ENCODE measurements at regions not wholly inside any gene's neighbourhood (a gene's known extent, or its start where the extent isn't known, plus 50 kb on each side); places are given as distances from the start of the nearest gene placed in this dataset.
"Not testable (repeated sequence)": the region's sequence is repeated elsewhere in the genome, so short reads cannot be mapped to it uniquely, and the experiment has no call there.

DNA sequence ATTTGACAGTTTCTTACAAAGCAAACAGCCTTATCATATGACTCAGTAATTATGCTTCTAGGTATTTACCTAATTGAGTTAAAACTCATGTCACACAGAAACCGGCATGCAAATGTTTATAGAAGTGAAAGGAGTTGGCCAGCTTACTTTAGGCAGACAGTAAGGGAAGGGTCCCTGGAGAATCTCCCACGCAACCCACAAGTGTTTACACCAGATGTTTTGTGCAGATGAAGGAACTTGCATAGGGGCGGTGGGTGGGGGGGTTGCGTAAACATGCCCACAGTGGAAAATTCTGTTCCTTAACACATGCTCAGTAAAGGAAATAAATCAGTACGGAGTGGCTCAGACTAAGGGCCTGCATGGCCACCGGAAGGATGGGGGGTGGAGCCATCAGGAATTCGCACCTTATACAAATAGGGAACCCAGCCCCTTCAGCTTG, 330.5 kb upstream of the AADAT start:
- no peak for DNase-seq (ENCODE audit: low read depth in 2 of 2)

DNA sequence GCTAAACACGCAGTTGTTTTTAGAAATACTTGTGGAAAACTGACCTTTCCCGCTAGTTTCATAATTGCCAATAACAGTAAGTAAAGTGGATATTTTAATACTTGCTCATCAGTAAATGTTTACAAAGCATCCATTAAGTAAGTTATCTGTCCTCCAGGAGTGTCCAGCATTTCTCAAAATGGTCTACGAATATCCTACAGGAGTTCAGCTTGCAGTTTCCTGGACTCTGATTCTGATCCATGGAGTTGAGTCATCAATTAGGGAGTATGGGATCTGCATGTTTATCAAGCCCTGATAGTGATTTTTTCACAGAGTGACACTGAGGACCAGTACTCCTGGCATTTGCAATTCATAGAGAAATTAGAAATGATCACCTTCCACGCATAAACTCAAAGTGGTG, 325.2 kb upstream of the AADAT start:
- no peak for DNase-seq (ENCODE audit: low read depth in 2 of 2)

DNA sequence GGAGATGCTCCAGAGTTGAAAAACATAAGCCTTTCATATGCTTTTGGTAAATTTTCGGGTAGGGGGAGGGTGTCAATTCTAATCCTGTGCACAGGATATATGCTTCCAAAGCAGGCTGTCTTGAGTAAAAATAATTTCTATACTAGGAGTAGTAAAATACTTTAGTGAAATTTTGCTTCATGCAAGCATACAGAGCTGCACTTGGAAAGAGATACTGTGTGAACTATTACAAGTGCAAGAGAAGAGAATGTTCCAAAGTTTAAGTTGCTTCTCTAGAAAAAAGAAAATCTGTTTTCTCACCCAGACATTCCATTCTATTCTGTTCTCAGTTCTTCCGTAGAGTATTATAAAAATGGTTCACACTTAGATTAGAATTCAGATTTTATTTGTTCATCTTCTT, 324.6 kb upstream of the AADAT start:
- no peak for DNase-seq (ENCODE audit: low read depth in 2 of 2)

DNA sequence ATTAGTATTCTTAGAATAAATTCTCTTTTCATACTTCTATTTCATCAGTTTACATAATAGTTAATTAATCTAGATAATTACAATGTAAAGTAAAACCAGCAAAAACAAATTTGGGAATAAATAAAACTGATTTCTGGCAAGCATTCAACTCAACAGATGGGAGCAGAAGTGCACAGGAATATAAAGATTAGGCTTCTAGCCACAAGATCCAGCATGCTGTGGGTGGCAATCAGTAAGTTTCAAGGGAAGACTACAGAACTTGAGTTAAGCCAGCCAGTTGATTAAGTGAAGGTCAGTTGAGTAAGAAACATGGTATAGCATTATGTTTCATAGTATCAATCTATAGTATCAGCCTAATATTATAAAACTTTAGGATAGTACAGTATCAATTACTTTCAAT, 324.2 kb upstream of the AADAT start:
- no peak for DNase-seq (ENCODE audit: low read depth in 2 of 2)

DNA sequence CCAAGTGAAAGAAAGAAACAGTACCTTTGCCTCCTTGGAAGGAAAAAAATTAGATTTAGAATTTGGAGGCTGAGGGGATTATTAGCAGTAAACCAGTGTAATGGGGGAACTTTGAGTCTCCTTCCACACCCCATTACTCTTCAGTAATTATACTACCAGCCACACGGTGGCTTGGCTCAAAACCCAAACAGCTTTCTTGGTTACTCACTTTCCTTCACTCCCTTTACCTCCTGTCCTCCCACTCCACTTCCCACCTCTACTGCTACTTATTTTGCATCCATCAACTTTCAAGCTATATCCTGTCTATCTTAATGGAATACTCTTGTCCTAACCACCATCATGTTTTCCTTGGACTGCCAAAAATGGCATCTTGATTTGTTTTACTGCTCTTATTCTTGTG, 310.6 kb upstream of the AADAT start:
- DNase-seq (ENCODE audit: low read depth in 2 of 2) = no peak

DNA sequence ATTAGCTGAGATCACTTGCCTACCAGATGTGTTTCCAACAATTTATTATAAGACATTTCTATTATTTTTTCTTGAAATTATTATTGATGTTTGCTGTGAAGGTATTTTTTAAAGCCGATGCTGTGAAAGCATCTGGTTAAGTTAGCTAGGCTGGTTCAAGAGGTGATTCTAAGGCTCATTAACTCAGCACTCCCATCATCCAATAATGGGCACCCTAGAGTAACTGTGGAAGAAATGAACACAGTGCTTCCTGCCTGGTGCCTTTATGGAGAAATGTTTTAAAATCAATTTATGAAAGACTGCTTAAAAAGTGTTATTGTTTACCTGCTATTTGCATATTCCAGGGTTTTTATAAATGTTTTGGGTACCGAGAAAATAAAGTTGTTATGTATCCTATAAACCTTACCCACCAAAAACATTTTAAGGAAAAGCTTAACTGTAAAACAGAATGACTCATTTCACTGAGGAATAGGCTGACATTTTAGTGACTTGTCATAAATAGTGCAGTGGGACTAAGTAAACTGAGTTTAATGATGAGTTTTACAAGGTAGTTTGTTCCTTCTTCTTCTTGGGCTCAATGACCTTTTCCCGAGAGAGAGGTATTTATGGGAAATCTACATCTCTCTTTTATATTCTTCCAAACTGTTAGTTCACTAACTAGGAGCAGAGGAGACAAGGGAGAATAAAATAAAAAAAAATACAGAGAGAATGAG, 310.0 kb upstream of the AADAT start:
- no peak for DNase-seq (ENCODE audit: low read depth in 2 of 2)

DNA sequence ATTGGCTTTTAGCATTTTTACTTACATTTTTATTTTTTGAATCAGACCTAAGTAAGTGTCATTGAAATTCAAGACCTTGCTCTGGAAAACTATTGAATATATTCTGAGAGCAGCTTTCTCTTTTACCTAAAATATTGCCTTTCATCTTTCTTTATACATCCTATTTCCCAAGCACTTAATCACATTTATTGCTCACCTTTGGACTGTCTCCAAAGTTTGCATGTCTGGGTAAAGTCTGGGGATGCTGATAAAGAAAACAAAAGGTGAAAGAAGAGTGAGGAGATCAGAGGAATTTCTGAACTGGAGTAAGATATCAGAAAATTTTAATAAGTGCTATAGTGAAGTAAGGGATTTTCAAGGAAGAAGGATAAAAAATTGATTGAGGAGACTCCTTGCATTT, 308.5 kb upstream of the AADAT start:
- no peak for DNase-seq (ENCODE audit: low read depth in 2 of 2)

DNA sequence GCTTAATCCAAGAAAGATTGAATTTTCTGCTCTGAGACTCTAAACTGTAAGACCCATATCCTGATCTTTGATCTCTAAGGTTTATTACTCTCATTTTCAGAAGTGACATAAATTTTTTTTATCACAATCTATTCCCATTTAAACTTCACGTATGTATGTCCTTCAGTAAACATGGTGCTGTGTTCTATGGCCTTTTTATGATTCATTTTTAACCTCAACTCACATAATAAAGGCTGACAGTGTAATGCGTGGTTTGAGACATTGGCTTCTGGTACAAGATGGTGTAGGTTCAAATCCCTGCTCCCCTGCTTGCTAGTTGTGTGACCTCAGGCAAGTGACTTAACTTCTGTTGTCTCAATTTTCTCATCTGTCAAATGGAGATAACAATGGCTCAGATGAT, 306.0 kb upstream of the AADAT start:
- no peak for DNase-seq (ENCODE audit: low read depth in 2 of 2)

DNA sequence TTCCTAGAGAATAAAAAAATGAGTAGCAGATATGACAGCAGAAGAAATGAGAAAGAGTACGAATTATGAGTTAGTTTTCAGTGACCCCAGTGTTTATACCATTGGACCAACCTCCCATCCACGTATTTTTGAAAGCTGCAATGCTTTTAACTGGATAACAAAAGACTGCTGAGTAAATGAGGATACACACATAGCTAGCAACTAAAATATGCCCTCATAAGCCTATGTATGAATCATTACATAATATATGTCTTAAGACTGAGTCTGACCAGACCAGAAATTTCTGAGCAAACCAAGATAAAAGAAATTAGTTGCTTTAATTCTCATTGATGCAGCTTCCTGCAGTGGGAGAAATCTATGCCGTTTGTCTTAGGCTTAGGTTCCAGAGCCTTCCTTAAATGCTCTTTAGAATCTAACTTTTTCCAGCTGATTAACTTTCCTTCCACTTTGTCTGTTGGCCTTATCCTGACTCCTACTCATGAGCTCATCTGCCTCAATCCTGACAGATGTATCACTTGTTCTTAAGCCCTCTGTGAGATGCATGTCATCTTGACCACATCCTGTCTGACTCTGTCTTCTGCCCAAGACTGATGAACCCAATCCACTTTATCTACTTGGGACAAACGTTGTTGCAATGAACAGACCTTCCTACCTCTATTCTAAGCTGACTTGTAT, 301.4 kb upstream of the AADAT start:
- no peak for DNase-seq (ENCODE audit: low read depth in 2 of 2)

DNA sequence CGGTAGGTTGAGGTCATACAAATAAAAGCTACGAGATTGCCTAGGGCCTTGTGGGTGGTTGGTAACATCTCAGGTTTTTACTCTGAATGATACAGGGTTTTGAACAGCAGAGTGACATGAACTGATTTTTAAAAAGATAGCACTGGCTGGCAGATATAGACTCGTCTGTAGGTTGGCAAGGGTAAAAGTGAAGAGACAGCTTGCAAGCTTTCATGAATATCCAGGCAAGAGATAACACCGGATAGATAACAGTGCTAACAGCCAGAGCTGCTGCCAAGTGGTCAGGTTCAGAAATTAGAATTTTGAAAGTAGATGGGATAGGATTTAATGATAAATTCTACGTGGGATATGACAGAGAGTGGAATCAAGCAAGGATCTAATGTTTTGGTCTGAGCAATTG, 299.7 kb upstream of the AADAT start:
- no peak for DNase-seq (ENCODE audit: low read depth in 2 of 2)

DNA sequence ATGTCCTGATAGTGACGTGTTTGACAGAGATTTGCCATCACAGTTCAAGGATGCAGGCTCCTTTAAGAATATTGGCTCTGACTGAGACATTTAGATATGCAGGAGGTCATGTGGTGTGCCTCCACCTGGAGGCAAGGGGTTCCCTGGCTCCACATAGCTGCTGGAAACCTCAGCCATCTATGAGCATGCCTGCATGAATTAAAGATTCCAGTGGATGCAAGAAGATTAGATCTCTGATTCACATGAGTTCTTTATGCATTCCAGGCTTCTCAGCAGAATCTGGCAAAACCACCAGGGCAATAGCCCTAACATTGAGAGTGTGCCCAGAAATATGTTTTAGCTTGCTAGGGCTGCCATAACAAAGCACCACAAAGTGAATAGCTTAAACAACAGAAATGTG, 298.5 kb upstream of the AADAT start:
- no peak for DNase-seq (ENCODE audit: low read depth in 2 of 2)

DNA sequence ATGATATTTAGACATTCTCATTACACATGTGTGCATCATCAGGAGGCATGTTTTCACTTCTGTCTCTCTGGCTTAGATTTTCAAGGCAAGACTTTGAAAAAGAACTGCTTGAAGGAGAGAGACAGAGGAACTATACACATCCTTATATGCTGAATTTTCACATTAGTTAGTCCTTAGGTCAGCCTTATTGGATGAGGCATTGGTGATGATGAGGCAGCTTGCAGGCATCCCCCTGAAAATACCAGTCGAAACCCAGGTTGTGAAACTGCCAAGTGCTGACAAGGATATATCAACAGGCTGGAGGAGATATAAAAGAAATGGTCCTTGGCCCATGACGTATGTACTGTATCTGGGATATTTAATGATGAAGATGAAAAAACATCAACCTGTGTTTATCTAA, 297.2 kb upstream of the AADAT start:
- DNase-seq (ENCODE audit: low read depth in 2 of 2) = no peak

DNA sequence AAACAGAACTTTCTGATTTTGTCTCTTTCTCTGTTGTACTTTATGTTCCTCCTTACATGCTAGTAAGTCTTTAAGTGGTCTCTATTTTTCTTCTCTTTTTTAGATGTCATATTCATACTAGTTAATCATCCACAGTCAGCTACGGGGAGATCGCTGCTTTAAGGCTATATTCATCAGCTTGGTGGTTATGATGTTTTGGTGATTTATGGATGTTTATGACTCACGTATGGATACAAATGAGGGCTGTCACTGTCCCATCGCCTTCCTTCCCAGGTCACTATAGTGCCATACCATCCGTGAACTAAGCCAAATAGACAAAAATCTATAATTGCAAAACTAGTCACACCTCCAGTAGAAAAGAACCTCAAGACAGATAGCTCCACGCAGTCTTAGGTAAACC, 296.8 kb upstream of the AADAT start:
- no peak for DNase-seq (ENCODE audit: low read depth in 2 of 2)

DNA sequence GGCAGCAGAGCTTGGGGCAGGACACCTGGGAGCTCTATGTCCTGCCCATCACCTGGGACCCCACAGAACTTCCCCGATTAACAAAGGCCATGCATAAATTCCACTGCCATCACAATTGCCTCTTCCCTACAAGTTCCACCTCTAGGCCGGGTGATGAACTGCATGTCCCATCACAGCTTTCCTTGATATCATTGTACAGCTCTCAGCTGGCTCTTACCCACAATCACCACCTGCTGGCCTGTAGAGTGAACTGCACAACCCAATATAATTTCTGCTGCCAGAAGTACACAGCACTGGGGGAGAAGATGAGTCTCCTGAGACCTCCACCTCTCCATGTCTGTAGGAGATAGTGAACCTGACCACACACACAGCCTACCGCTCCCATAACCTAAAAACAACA, 285.0 kb upstream of the AADAT start:
- DNase-seq (ENCODE audit: low read depth in 2 of 2) = no peak

DNA sequence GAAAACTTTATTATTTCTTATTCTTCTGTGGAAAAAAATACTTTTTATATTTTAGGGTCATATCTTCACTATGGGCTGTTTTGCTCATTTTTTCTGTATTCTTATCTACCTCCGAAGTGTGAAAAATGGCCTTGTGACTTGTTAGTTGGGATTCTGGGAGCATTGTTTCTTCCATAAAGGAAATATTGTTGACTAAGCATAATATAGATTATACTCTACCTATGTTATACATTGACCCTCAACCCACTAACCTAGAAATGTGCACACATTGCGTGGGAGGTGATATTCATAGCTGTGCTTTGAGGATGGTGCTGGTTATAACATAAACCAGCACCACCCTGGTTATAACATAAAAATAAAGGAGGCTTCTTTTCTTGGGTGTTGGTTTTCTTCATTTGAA, 259.2 kb upstream of the AADAT start:
- DNase-seq (ENCODE audit: low read depth in 2 of 2) = no peak

DNA sequence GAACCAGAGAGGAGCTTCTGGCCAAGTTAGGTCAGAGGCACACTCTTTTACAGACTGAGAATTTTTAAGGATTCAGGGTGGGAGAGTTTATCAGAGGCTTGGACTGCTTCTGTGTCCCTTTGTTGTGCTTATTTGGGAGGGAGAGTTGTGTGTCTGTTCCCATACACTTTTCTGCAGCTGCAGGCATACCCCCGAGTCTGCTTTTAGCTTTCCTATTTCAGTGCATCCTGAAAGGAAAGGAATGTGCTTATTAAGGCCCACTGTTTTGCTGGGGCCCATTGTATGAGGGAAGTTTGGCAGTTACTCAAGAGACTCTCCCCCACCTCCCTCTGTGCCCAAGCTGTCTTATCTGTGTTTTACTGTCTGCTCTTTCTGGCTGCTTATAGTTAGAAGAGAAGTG, 257.4 kb upstream of the AADAT start:
- DNase-seq (ENCODE audit: low read depth in 2 of 2) = not testable (repeated sequence)

DNA sequence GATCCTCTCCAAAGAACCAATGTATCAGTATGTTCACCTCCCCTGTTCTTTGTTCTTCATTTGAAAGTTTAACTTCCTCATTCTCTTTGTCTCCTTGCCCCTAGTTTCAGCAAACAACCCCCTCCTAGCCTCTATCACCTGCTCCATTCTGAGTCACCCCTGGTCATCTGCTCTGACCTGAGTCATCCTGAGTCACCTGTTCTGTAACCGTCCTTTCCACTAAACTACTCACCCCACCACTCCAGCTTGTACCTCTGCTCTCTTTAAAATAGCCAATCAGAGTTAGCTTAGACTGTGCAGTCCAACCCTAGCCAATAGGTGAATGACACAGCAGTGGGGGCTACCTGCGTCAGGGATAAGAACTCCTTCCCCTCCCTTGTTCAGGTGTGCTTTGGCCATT, 249.8 kb upstream of the AADAT start:
- DNase-seq (ENCODE audit: low read depth in 2 of 2) = no peak

DNA sequence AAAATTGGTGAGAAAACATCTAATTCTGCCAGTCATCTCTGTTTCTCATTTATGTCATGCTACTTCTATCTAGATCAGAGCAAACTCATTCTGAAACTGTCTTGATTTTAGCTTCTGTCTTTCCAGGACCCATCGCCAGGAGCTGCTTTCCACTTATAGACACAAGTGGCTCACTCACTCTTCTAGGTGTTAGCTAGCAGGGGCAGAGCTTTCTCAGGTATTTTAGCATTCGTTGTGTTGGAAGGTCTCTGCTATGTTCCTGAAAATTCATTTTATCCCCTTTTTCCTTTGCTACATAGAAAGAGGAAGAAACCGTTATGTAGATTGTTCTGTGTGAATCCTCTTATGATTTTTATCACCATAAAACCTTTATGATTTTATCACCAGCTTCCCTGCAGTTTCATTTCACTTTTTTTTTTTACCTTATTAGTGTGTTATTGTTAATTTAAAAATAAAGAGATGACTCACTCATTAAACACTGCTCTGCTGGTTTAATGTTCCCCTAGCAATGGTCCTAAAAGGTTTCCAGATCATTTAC, 246.6 kb upstream of the AADAT start:
- no peak for DNase-seq (ENCODE audit: low read depth in 2 of 2)

DNA sequence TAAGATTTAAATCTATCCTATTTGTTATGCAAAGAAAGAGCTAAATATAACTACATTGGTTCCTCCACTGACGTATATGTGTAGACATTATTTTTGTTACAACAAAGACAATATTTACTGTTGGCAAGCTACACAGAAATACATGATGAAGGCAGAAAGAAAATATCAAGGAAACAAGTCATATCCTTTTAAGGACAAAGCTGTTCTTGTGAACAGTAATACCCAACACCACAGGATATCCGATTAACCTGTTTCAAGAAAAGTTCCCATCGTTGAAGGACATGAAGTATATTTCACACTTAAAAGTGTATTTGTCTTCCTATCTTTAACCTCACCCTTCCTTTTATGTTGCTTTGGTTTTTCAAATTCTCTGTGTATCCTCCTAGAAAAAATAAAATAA, 235.8 kb upstream of the AADAT start:
- no peak for DNase-seq (ENCODE audit: low read depth in 2 of 2)

DNA sequence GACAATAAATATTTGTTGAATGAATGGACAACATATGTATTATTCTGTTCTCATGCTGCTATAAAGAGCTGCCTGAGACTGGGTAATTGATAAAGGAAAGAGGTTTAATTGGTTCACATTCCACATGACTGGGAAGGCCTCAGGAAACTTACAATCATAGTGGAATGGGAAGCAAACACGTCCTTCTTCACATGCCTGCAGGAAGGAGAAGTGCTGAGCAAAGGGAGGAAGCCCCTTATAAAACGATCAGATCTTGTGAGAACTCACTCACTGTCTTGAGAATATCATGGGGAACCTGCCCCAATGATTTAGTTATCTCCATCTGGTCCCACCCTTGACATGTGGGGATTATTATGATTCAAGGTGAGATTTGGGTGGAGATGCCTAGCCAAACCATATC, 233.9 kb upstream of the AADAT start:
- DNase-seq (ENCODE audit: low read depth in 2 of 2) = no peak

DNA sequence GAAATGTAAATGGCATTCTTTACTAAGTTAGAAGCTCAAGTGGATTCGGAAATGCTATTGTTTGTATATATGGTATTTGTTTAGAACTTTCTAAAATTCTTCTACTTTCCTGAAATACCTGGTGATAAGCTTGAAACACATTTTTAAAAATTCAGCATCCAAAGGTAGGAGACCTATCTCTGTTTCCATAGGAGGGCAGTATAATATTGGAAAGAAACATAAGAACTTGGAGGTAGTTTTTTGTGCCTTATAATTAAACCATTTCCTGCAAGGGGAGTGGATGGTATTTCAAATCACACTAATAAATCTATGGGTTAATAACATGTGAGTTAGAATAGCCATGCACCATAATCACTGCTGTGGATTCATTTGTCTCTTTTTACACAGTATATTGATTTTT, 217.4 kb upstream of the AADAT start:
- no peak for DNase-seq (ENCODE audit: low read depth in 2 of 2)

DNA sequence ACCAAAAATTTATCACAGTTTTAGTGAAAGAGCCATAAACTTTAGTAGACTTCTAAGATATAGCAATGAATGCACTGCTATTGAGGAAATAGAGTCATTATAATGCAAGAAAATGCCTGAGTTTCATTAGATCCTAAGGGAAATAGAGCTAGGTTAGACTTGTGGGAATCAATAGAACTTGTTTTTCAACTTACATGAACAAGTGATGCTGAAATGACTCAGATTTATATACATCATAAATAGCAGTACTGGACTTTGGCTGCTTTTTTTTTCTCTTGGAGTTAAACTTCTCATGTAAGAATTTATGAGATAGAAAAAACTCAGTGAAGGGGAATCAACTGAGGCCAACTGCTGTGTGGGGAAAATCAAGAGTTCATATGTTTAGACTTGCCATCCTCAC, 216.5 kb upstream of the AADAT start:
- DNase-seq (ENCODE audit: low read depth in 2 of 2) = no peak

DNA sequence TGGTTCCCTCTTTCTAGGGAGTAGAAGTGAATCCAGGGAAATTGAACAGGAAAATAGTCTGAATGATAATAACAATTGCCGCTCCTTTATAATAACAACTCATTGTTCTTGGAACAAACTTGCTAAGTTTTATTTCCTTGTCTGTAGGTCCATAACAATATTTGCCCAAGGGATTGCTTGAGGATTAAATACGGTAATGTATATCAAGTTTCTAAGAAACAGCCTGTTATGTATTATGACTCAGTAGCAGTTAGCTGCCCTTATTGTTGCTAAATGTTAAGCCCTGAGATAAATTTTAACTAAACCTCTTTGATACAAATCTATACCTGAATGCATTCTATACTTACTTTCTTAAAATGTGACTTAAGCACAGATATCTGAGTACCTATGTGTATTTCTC, 215.9 kb upstream of the AADAT start:
- no peak for DNase-seq (ENCODE audit: low read depth in 2 of 2)

DNA sequence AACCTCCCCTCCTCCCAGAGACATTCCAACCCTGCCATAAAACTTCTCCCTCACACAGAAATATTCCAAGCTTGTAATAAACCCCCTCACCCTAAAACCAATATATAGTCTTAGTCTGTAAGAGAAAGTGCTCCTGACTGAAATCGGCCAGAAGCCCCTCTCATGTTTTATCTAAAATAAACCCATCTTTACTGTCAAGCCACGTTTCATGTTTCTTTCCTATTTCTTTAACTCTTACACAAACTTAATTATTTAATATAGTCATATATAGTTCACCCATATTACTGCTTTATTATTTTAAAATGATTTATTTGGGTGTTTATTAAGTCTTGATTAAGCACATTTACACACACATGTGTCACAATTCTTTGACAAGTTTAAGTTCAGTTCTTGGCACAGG, 191.3 kb upstream of the AADAT start:
- DNase-seq (ENCODE audit: low read depth in 2 of 2) = no peak
